K562 (cell line): ENCODE measurements at regions not wholly inside any gene's neighbourhood (a gene's known extent, or its start where the extent isn't known, plus 50 kb on each side); places are given as distances from the start of the nearest gene placed in this dataset.
A peak's percentile ranks its signal among the peaks of the same experiment; 100 is the strongest.

Experiments
- ATAC-seq: fragments of 200-7000 bp; cut with Tn5 transposase; 3 replicates; pipeline ENCODE4 v1.9.1; 2020; ENCODE audit warnings: moderate library complexity
- BruUV-seq: library from RNA; stranded (reverse); fragments of 400-500 nt; replicated peaks from 2 replicates; lab custom pipeline; 2021; lab: Mats Ljungman, UMichigan
- CTCF ChIA-PET: fragments of 300-600 bp; formaldehyde crosslinking; extraction: SDS; loops from one replicate; lab custom pipeline; 2021; ENCODE audit warnings: low intra/inter-chr PET ratio; lab: Yijun Ruan, JAX
- POLR2A ChIA-PET: fragments of 300-600, 350-650 bp; sonication (Branson Sonifier 250); formaldehyde crosslinking; extraction: SDS; loops from one replicate; lab custom pipeline; 2021; ENCODE audit warnings: antibody characterized with exemption, inconsistent platforms; lab: Yijun Ruan, JAX
- DNase-seq, 4 experiments: peaks; one replicate each; pipeline versions ENCODE4 v3.0.0 to v3.0.0-alpha.2; 2011 to 2018; ENCODE audit warnings: low spot score in 3 of 4, mixed read lengths in 3 of 4; ENCODE audit errors: extremely low read depth in 1 of 4
- FAIRE-seq: peaks from 2 replicates; lab custom pipeline; 2011; peaks lifted over from hg19 to GRCh38; lab: Jason Lieb, UNC
- H2AFZ ChIP-seq: 2 replicates; pipeline ENCODE4 v1.6.0; 2011; ENCODE audit warnings: low read depth, low read length, control low read depth, inconsistent platforms
- H3K27ac ChIP-seq: fragments of 200-600 bp; 3 replicates; pipeline ENCODE4 v1.8.0; 2011; ENCODE audit warnings: low read depth, mild to moderate bottlenecking, control low read depth, inconsistent platforms, low read length, moderate library complexity, mixed read lengths; ENCODE audit errors: extremely low read depth
- H3K27me3 ChIP-seq, 2 experiments: fragments of 300-600 bp in 1 of 2; 2 replicates in 1 of 2; 3 replicates in 1 of 2; pipeline versions ENCODE4 v1.6.0 to v1.8.0; 2011; ENCODE audit warnings: inconsistent platforms in 2 of 2, low read length in 2 of 2, mild to moderate bottlenecking in 1 of 2, mixed read lengths in 1 of 2, moderate library complexity in 1 of 2; ENCODE audit not compliant: control insufficient read depth in 2 of 2, insufficient read depth in 2 of 2
- H3K36me3 ChIP-seq: fragments of 300-600 bp; 3 replicates; pipeline ENCODE4 v1.8.0; 2011; ENCODE audit warnings: mild to moderate bottlenecking, low read length, inconsistent platforms; ENCODE audit not compliant: control insufficient read depth, insufficient read depth
- H3K4me1 ChIP-seq, 2 experiments: fragments of 200-600 bp in 1 of 2; replicated peaks in 1 of 2; 2 replicates in 1 of 2; 3 replicates in 1 of 2; pipeline versions ENCODE4 v1.5.1 to v1.8.0; 2011; ENCODE audit warnings: inconsistent platforms in 2 of 2, low read length in 2 of 2, mild to moderate bottlenecking in 1 of 2, mixed read lengths in 1 of 2, moderate library complexity in 1 of 2; ENCODE audit not compliant: control insufficient read depth in 2 of 2, insufficient read depth in 2 of 2
- H3K4me2 ChIP-seq: 2 replicates; pipeline ENCODE4 v1.6.1; 2011; ENCODE audit warnings: low read length, control low read depth, inconsistent platforms, mixed read lengths; ENCODE audit not compliant: insufficient read depth
- H3K4me3 ChIP-seq: fragments of 200-600 bp; sonication (generic), shearing (Covaris generic); 2 replicates; pipeline ENCODE4 v1.5.1; 2016; ENCODE audit warnings: control low read depth, inconsistent platforms
- H3K79me2 ChIP-seq: fragments of 200-600 bp; 3 replicates; pipeline ENCODE4 v1.8.0; 2011; ENCODE audit warnings: low read length, inconsistent platforms; ENCODE audit not compliant: control insufficient read depth, insufficient read depth
- H3K9ac ChIP-seq, 2 experiments: 2 replicates each; pipeline versions ENCODE4 v1.6.0 to v1.6.1; 2011; ENCODE audit warnings: low read depth in 2 of 2, low read length in 2 of 2, control low read depth in 1 of 2, inconsistent platforms in 1 of 2, mild to moderate bottlenecking in 1 of 2, mixed read lengths in 1 of 2; ENCODE audit not compliant: insufficient read depth in 1 of 2
- H3K9me1 ChIP-seq: one replicate; pipeline ENCODE4 v1.6.0; 2011; ENCODE audit warnings: inconsistent platforms, mild to moderate bottlenecking, low read length, moderate library complexity; ENCODE audit not compliant: control insufficient read depth, insufficient read depth
- H3K9me3 ChIP-seq: replicated peaks from 2 replicates; pipeline ENCODE4 v1.5.1; 2011; ENCODE audit warnings: low read depth, low read length, inconsistent platforms; ENCODE audit not compliant: control insufficient read depth, insufficient read depth
- H4K20me1 ChIP-seq: replicated peaks from 2 replicates; pipeline ENCODE4 v1.6.1; 2011; ENCODE audit warnings: low read length, inconsistent platforms, mixed read lengths; ENCODE audit not compliant: control insufficient read depth, insufficient read depth
- CBFA2T3 ChIP-seq: fragments of 450-650 bp; IDR thresholded peaks from 2 replicates; pipeline ENCODE4 v1.6.1; 2017
- CXXC5 ChIP-seq: fragments of 250-450 bp; sonication (Bioruptor Pico); IDR thresholded peaks from 2 replicates; pipeline ENCODE4 v1.8.0; 2022; ENCODE audit warnings: inconsistent platforms, mild to moderate bottlenecking, moderate library complexity
- GATAD2B ChIP-seq: fragments of 450-650 bp; IDR thresholded peaks from 2 replicates; pipeline ENCODE4 v1.6.1; 2017; ENCODE audit warnings: mild to moderate bottlenecking, borderline replicate concordance
- MAZ ChIP-seq, 2 experiments: fragments of 450-650 bp in 1 of 2; sonication (generic) in 1 of 2; formaldehyde crosslinking; IDR thresholded peaks in 1 of 2; conservative IDR thresholded peaks in 1 of 2; 2 replicates each; pipeline versions ENCODE4 v1.4.0 to v1.5.0; 2020; ENCODE audit warnings: mild to moderate bottlenecking in 1 of 2, missing genetic modification reagents in 1 of 2
- MLLT1 ChIP-seq, 2 experiments: fragments of 450-650 bp; IDR thresholded peaks; 2 replicates each; pipeline ENCODE4 v1.6.1; 2016
- SNIP1 ChIP-seq: fragments of 450-650 bp; IDR thresholded peaks from 2 replicates; pipeline ENCODE4 v1.7.1; 2017; ENCODE audit warnings: low read depth, mild to moderate bottlenecking
- U2AF1 ChIP-seq: fragments of 200-400 bp; formaldehyde crosslinking; optimal IDR thresholded peaks from 2 replicates; pipeline ENCODE3; 2017; ENCODE audit warnings: mild to moderate bottlenecking, low read depth, low read length, moderate library complexity
- ZNF232 ChIP-seq: sonication (generic); formaldehyde crosslinking; IDR thresholded peaks from 2 replicates; pipeline ENCODE4 v1.8.0; 2022; ENCODE audit warnings: mild to moderate bottlenecking, missing genetic modification reagents
- ZNF512 ChIP-seq: IDR thresholded peaks from 2 replicates; pipeline ENCODE4 v1.6.1; 2016; ENCODE audit warnings: missing genetic modification characterization, missing compliant biosample characterization
- ZNF76 ChIP-seq: fragments of 250-450 bp; sonication (Bioruptor Pico); IDR thresholded peaks from 2 replicates; pipeline ENCODE4 v1.4.0; 2020; ENCODE audit warnings: mild to moderate bottlenecking, moderate library complexity, borderline replicate concordance
- in situ Hi-C: fragments of 300-500 bp; cut with MboI; formaldehyde crosslinking; loops from 4 replicates; pipeline ENCODE4 v1.15.0; 2018; ENCODE audit warnings: inconsistent platforms, mixed read lengths
- intact Hi-C: fragments of 100-400 bp; cut with micrococcal nuclease; formaldehyde crosslinking; loops from 2 replicates; pipeline ENCODE4 v1.14.2; 2022
- TF ChIP-seq, protein P1 (sequence below): sonication (generic); formaldehyde crosslinking; IDR thresholded peaks from 2 replicates; pipeline ENCODE4 v1.8.0; 2023; ENCODE audit warnings: missing genetic modification reagents, mild to moderate bottlenecking, borderline replicate concordance
- TF ChIP-seq, protein P2 (sequence below), 2 experiments: fragments of 450-650 bp; conservative IDR thresholded peaks; 2 replicates each; pipeline ENCODE4 v1.6.1; 2017; ENCODE audit warnings: mild to moderate bottlenecking in 2 of 2, moderate library complexity in 2 of 2

GRCh38 chr7:10604128-10604527 is 369.5 kb upstream of the PHF14 start:
- H4K20me1 ChIP-seq: no peaks in the 10 kb centered on the region
- no peaks in the 10 kb centered on the region for H3K9me3 ChIP-seq
- ATAC-seq: peak; percentile 38; the same call in 1 of the 3 replicates
- no TSS peak for BruUV-seq
- H2AFZ ChIP-seq: no peak overlapping the region
- intact Hi-C loops (no loop called here), in situ Hi-C loops (no loop called here)
- no peaks in the 10 kb centered on the region for H3K27me3 ChIP-seq
- no peak overlapping the region for H3K4me3 ChIP-seq
- FAIRE-seq: no peak
- H3K9ac ChIP-seq: no peak overlapping the region
- TF ChIP-seq CXXC5 (CRISPR knock-in tag): no peak
- TF ChIP-seq ZNF76 (CRISPR knock-in tag): no peak
- TF ChIP-seq ZNF512 (tag): no peak
- TF ChIP-seq, protein P1, sequence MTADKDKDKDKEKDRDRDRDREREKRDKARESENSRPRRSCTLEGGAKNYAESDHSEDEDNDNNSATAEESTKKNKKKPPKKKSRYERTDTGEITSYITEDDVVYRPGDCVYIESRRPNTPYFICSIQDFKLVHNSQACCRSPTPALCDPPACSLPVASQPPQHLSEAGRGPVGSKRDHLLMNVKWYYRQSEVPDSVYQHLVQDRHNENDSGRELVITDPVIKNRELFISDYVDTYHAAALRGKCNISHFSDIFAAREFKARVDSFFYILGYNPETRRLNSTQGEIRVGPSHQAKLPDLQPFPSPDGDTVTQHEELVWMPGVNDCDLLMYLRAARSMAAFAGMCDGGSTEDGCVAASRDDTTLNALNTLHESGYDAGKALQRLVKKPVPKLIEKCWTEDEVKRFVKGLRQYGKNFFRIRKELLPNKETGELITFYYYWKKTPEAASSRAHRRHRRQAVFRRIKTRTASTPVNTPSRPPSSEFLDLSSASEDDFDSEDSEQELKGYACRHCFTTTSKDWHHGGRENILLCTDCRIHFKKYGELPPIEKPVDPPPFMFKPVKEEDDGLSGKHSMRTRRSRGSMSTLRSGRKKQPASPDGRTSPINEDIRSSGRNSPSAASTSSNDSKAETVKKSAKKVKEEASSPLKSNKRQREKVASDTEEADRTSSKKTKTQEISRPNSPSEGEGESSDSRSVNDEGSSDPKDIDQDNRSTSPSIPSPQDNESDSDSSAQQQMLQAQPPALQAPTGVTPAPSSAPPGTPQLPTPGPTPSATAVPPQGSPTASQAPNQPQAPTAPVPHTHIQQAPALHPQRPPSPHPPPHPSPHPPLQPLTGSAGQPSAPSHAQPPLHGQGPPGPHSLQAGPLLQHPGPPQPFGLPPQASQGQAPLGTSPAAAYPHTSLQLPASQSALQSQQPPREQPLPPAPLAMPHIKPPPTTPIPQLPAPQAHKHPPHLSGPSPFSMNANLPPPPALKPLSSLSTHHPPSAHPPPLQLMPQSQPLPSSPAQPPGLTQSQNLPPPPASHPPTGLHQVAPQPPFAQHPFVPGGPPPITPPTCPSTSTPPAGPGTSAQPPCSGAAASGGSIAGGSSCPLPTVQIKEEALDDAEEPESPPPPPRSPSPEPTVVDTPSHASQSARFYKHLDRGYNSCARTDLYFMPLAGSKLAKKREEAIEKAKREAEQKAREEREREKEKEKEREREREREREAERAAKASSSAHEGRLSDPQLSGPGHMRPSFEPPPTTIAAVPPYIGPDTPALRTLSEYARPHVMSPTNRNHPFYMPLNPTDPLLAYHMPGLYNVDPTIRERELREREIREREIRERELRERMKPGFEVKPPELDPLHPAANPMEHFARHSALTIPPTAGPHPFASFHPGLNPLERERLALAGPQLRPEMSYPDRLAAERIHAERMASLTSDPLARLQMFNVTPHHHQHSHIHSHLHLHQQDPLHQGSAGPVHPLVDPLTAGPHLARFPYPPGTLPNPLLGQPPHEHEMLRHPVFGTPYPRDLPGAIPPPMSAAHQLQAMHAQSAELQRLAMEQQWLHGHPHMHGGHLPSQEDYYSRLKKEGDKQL (CRISPR knock-in tag): no peak
- no peak for TF ChIP-seq U2AF1
- TF ChIP-seq CBFA2T3: no peak
- TF ChIP-seq SNIP1: no peak
- TF ChIP-seq, protein P2, sequence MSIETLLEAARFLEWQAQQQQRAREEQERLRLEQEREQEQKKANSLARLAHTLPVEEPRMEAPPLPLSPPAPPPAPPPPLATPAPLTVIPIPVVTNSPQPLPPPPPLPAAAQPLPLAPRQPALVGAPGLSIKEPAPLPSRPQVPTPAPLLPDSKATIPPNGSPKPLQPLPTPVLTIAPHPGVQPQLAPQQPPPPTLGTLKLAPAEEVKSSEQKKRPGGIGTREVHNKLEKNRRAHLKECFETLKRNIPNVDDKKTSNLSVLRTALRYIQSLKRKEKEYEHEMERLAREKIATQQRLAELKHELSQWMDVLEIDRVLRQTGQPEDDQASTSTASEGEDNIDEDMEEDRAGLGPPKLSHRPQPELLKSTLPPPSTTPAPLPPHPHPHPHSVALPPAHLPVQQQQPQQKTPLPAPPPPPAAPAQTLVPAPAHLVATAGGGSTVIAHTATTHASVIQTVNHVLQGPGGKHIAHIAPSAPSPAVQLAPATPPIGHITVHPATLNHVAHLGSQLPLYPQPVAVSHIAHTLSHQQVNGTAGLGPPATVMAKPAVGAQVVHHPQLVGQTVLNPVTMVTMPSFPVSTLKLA (conservative IDR thresholded peaks at IDR 0.05): no peak
- no peak for TF ChIP-seq MAZ (CRISPR knock-in tag; conservative IDR thresholded peaks at IDR 0.05 in 1 of 2, IDR thresholded peaks at IDR 0.05 in 1 of 2)
- no peak for TF ChIP-seq MLLT1 (IDR thresholded peaks at IDR 0.05)
- no peak for TF ChIP-seq ZNF232
- TF ChIP-seq GATAD2B: no peak
- no peaks in the 10 kb centered on the region for H3K79me2 ChIP-seq
- no peaks in the 10 kb centered on the region for H3K9me1 ChIP-seq
- CTCF ChIA-PET: no interaction called here
- peaks cover 13% of the 10 kb centered on the region; the same call in 2 of the 3 replicates for H3K36me3 ChIP-seq
- H3K4me2 ChIP-seq: no peak overlapping the region
- DNase-seq: no peak
- H3K4me1 ChIP-seq: no peaks in the 10 kb centered on the region; a peak in 1 of 5 replicates
- POLR2A ChIA-PET: no interaction called here
- no peak overlapping the region for H3K27ac ChIP-seq
